ENCODE measurements at regions not wholly inside any gene's neighbourhood (a gene's known extent, or its start where the extent isn't known, plus 50 kb on each side); places are given as distances from the start of the nearest gene placed in this dataset.

- no peak overlapping the region for H3K4me3 ChIP-seq (ENCODE audit: low read depth in 2 of 2, low read length in 2 of 2)
- DNase-seq (ENCODE audit: low read depth, low spot score) = no peak
- in situ Hi-C loops (cut with HindIII; ENCODE audit: low pct_unique_long_range_greater_than_20kb, low sequenced_read_pairs) = no loop called here
- BruUV-seq (replicated peaks) = no TSS peak
- no peaks in the 10 kb centered on the region for H3K9me3 ChIP-seq (ENCODE audit: control insufficient read depth, insufficient read depth, low read depth, low read length)
- H3K36me3 ChIP-seq (ENCODE audit: control insufficient read depth, insufficient read depth, low read length) = no peaks in the 10 kb centered on the region
- no peak for ATAC-seq
- intact Hi-C loops (cut with micrococcal nuclease; ENCODE audit: unreplicated experiment) = no loop called here
- ChIA-PET POLR2A (no interaction called here), CTCF (no interaction called here)
- H3K27me3 ChIP-seq (ENCODE audit: control insufficient read depth, insufficient read depth, low read length) = no peaks in the 10 kb centered on the region; the same call in 1 of the 2 replicates
- no peaks in the 10 kb centered on the region for H3K4me1 ChIP-seq (ENCODE audit: control insufficient read depth, insufficient read depth, low read length)
- H3K27ac ChIP-seq (ENCODE audit: low read length) = no peak overlapping the region
- no peak for TF ChIP-seq CTCF (IDR thresholded peaks at IDR 0.05)
- TF ChIP-seq POLR2AphosphoS5 (IDR thresholded peaks at IDR 0.05; ENCODE audit: low read depth, low read length) = no peak
- TF ChIP-seq TCF7L2 (IDR thresholded peaks at IDR 0.05; ENCODE audit: low read depth, low read length) = no peak
- no peak for TF ChIP-seq SIN3A (IDR thresholded peaks at IDR 0.05; ENCODE audit: borderline replicate concordance, insufficient read depth, low read depth, low read length)
- TF ChIP-seq REST (IDR thresholded peaks at IDR 0.05; ENCODE audit: insufficient read depth in 1 of 2, low read depth in 2 of 2, low read length in 1 of 2) = no peak
Measured at GRCh38 chr1:208544794-208545193, 300.6 kb upstream of the PLXNA2 start.

GRCh38 chr1:208551024-208551423 lies 306.8 kb upstream of the PLXNA2 start:
- Histone ChIP-seq H3K27ac (ENCODE audit: low read length) (no peak overlapping the region), H3K36me3 (ENCODE audit: control insufficient read depth, insufficient read depth, low read length) (no peaks in the 10 kb centered on the region), H3K4me3 (ENCODE audit: low read depth in 2 of 2, low read length in 2 of 2) (no peak overlapping the region), H3K9me3 (ENCODE audit: control insufficient read depth, insufficient read depth, low read depth, low read length) (no peaks in the 10 kb centered on the region), H3K27me3 (ENCODE audit: control insufficient read depth, insufficient read depth, low read length) (no peaks in the 10 kb centered on the region), H3K4me1 (ENCODE audit: control insufficient read depth, insufficient read depth, low read length) (no peaks in the 10 kb centered on the region)
- CTCF ChIA-PET = no interaction called here
- no TSS peak for BruUV-seq (replicated peaks)
- TF ChIP-seq CTCF (IDR thresholded peaks at IDR 0.05) = no peak
- no peak for TF ChIP-seq SIN3A (IDR thresholded peaks at IDR 0.05; ENCODE audit: borderline replicate concordance, insufficient read depth, low read depth, low read length)
- TF ChIP-seq REST (IDR thresholded peaks at IDR 0.05; ENCODE audit: insufficient read depth in 1 of 2, low read depth in 2 of 2, low read length in 1 of 2) = no peak
- TF ChIP-seq POLR2AphosphoS5 (IDR thresholded peaks at IDR 0.05; ENCODE audit: low read depth, low read length) = no peak
- no peak for TF ChIP-seq TCF7L2 (IDR thresholded peaks at IDR 0.05; ENCODE audit: low read depth, low read length)
- POLR2A ChIA-PET = no interaction called here
- no peak for DNase-seq (ENCODE audit: low read depth, low spot score)
- in situ Hi-C loops (cut with HindIII; ENCODE audit: low pct_unique_long_range_greater_than_20kb, low sequenced_read_pairs) = no loop called here
- no peak for ATAC-seq
- intact Hi-C loops (cut with micrococcal nuclease; ENCODE audit: unreplicated experiment) = no loop called here
